IMR-90 (cell line): ENCODE measurements at regions not wholly inside any gene's neighbourhood (a gene's known extent, or its start where the extent isn't known, plus 50 kb on each side); places are given as distances from the start of the nearest gene placed in this dataset.

Experiments
- ATAC-seq: fragments of 200-7000 bp; cut with Tn5 transposase; 2 replicates; pipeline ENCODE4 v1.9.1; 2020; ENCODE audit warnings: low read depth, mild to moderate bottlenecking, moderate library complexity
- BruUV-seq: library from RNA; stranded (reverse); fragments of 400-500 nt; replicated peaks from 2 replicates; lab custom pipeline; 2021; lab: Mats Ljungman, UMichigan
- CTCF ChIA-PET: fragments of 300-600 bp; formaldehyde crosslinking; extraction: SDS; loops from one replicate; lab custom pipeline; 2021; ENCODE audit warnings: antibody characterized with exemption; lab: Yijun Ruan, JAX
- POLR2A ChIA-PET: fragments of 300-600 bp; sonication (Branson Sonifier 250); formaldehyde crosslinking; loops from one replicate; lab custom pipeline; 2022; ENCODE audit warnings: antibody characterized with exemption; ENCODE audit not compliant: unreplicated experiment; lab: Charles Lee
- DNase-seq: peaks from one replicate; pipeline ENCODE4 v3.0.0; 2013
- H2AFZ ChIP-seq: replicated peaks from 2 replicates; pipeline ENCODE3; 2013; ENCODE audit warnings: low read length, mild to moderate bottlenecking; ENCODE audit not compliant: poor library complexity
- H2AK5ac ChIP-seq: 2 replicates; pipeline ENCODE4 v1.6.1; 2013; ENCODE audit warnings: low read depth, low read length, inconsistent platforms
- H2AK9ac ChIP-seq: replicated peaks from 2 replicates; pipeline ENCODE3; 2013; ENCODE audit warnings: mild to moderate bottlenecking, low read depth, low read length, moderate library complexity; ENCODE audit not compliant: poor library complexity
- H2BK120ac ChIP-seq: 2 replicates; pipeline ENCODE4 v1.6.1; 2013; ENCODE audit warnings: low read depth, low read length, inconsistent platforms
- H2BK15ac ChIP-seq: 3 replicates; pipeline ENCODE4 v1.6.1; 2013; ENCODE audit warnings: low read depth, low read length, inconsistent platforms
- H2BK20ac ChIP-seq: 2 replicates; pipeline ENCODE4 v1.6.1; 2013; ENCODE audit warnings: low read depth, mild to moderate bottlenecking, inconsistent platforms, low read length, moderate library complexity
- H2BK5ac ChIP-seq: 2 replicates; pipeline ENCODE4 v1.6.1; 2013; ENCODE audit warnings: mild to moderate bottlenecking, low read depth, low read length, inconsistent platforms; ENCODE audit not compliant: poor library complexity, severe bottlenecking
- H3K14ac ChIP-seq: replicated peaks from 2 replicates; pipeline ENCODE4 v1.6.1; 2013; ENCODE audit warnings: low read depth, low read length, inconsistent platforms
- H3K18ac ChIP-seq: 2 replicates; pipeline ENCODE4 v1.6.1; 2013; ENCODE audit warnings: low read depth, low read length, control low read depth
- H3K23ac ChIP-seq: 2 replicates; pipeline ENCODE4 v1.6.1; 2013; ENCODE audit warnings: low read depth, low read length, inconsistent platforms
- H3K27ac ChIP-seq: 2 replicates; pipeline ENCODE4 v1.5.1; 2013; ENCODE audit warnings: mild to moderate bottlenecking, control low read depth, low read length; ENCODE audit not compliant: insufficient read depth
- H3K27me3 ChIP-seq: 2 replicates; pipeline ENCODE4 v1.6.1; 2013; ENCODE audit warnings: low read length; ENCODE audit not compliant: control insufficient read depth, insufficient read depth
- H3K36me3 ChIP-seq: 2 replicates; pipeline ENCODE4 v1.6.1; 2013; ENCODE audit warnings: low read length, mixed read lengths; ENCODE audit not compliant: control insufficient read depth, insufficient read depth
- H3K4ac ChIP-seq: 2 replicates; pipeline ENCODE4 v1.6.1; 2013; ENCODE audit warnings: low read depth, low read length, inconsistent platforms
- H3K4me1 ChIP-seq: 2 replicates; pipeline ENCODE4 v1.6.1; 2013; ENCODE audit warnings: low read length, mixed read lengths; ENCODE audit not compliant: control insufficient read depth, insufficient read depth
- H3K4me2 ChIP-seq: 2 replicates; pipeline ENCODE4 v1.6.1; 2013; ENCODE audit warnings: low read depth, mild to moderate bottlenecking, control low read depth, low read length, moderate library complexity
- H3K4me3 ChIP-seq: 2 replicates; pipeline ENCODE4 v1.5.1; 2013; ENCODE audit warnings: low read depth, mild to moderate bottlenecking, control low read depth, low read length, moderate library complexity; ENCODE audit not compliant: insufficient read depth
- H3K56ac ChIP-seq: 2 replicates; pipeline ENCODE4 v1.6.1; 2013; ENCODE audit warnings: low read length, inconsistent platforms; ENCODE audit not compliant: insufficient read depth; ENCODE audit errors: extremely low read depth
- H3K79me1 ChIP-seq, 2 experiments: 2 replicates each; pipeline ENCODE4 v1.6.1; 2013; ENCODE audit warnings: low read length in 2 of 2, inconsistent platforms in 1 of 2, low read depth in 1 of 2
- H3K9ac ChIP-seq: 2 replicates; pipeline ENCODE4 v1.6.1; 2013; ENCODE audit warnings: low read depth, low read length, control low read depth
- H3K9me1 ChIP-seq: 2 replicates; pipeline ENCODE4 v1.6.1; 2013; ENCODE audit warnings: low read length, inconsistent platforms; ENCODE audit not compliant: insufficient read depth
- H3K9me3 ChIP-seq: 2 replicates; pipeline ENCODE4 v1.6.1; 2013; ENCODE audit warnings: low read length; ENCODE audit not compliant: control insufficient read depth, insufficient read depth
- H4K20me1 ChIP-seq: 2 replicates; pipeline ENCODE4 v1.6.1; 2013; ENCODE audit warnings: low read length, inconsistent platforms; ENCODE audit not compliant: insufficient read depth
- H4K5ac ChIP-seq: 2 replicates; pipeline ENCODE4 v1.6.1; 2013; ENCODE audit warnings: mild to moderate bottlenecking, low read depth, low read length, control low read depth
- H4K8ac ChIP-seq, 2 experiments: 2 replicates each; pipeline ENCODE4 v1.6.1; 2013; ENCODE audit warnings: low read depth in 2 of 2, low read length in 2 of 2, control low read depth in 1 of 2, inconsistent platforms in 1 of 2
- H4K91ac ChIP-seq: 2 replicates; pipeline ENCODE4 v1.6.1; 2013; ENCODE audit warnings: low read depth, low read length, inconsistent platforms; ENCODE audit not compliant: insufficient read depth
- BHLHE40 ChIP-seq: fragments of 150-350 bp; IDR thresholded peaks from 2 replicates; pipeline ENCODE4 v1.6.1; 2016; ENCODE audit warnings: mild to moderate bottlenecking, low read depth, low read length
- CEBPB ChIP-seq: IDR thresholded peaks from 2 replicates; pipeline ENCODE4 v1.6.1; 2012; ENCODE audit warnings: low read depth, low read length, improper control_type of control experiment
- CHD1 ChIP-seq: IDR thresholded peaks from 2 replicates; pipeline ENCODE4 v1.6.1; 2012; ENCODE audit warnings: low read depth, low read length, improper control_type of control experiment
- FOS ChIP-seq: fragments of 150-350 bp; IDR thresholded peaks from 2 replicates; pipeline ENCODE4 v1.6.1; 2016; ENCODE audit warnings: low read depth, low read length
- MAZ ChIP-seq: IDR thresholded peaks from 2 replicates; pipeline ENCODE4 v1.6.1; 2012; ENCODE audit warnings: low read depth, mild to moderate bottlenecking, low read length, improper control_type of control experiment, moderate library complexity, borderline replicate concordance
- MXI1 ChIP-seq: IDR thresholded peaks from 2 replicates; pipeline ENCODE4 v1.6.1; 2012; ENCODE audit warnings: low read depth, mild to moderate bottlenecking, low read length, moderate library complexity, borderline replicate concordance
- NFE2L2 ChIP-seq: fragments of 150-350 bp; IDR thresholded peaks from 2 replicates; pipeline ENCODE4 v1.6.1; 2016; ENCODE audit warnings: low read depth, mild to moderate bottlenecking, low read length
- POLR2A ChIP-seq: IDR thresholded peaks from 2 replicates; pipeline ENCODE4 v1.6.1; 2012; ENCODE audit warnings: mild to moderate bottlenecking, low read depth, low read length
- RAD21 ChIP-seq: IDR thresholded peaks from 2 replicates; pipeline ENCODE4 v1.6.1; 2012; ENCODE audit warnings: low read length, improper control_type of control experiment
- RCOR1 ChIP-seq: IDR thresholded peaks from 2 replicates; pipeline ENCODE4 v1.6.1; 2012; ENCODE audit warnings: mild to moderate bottlenecking, low read length, improper control_type of control experiment; ENCODE audit not compliant: insufficient replicate concordance
- RFX5 ChIP-seq: IDR thresholded peaks from 2 replicates; pipeline ENCODE4 v1.8.0; 2012; ENCODE audit warnings: low read depth, mild to moderate bottlenecking, low read length, moderate library complexity
- SMC3 ChIP-seq: fragments of 150-350 bp; IDR thresholded peaks from 2 replicates; pipeline ENCODE4 v1.6.1; 2016; ENCODE audit warnings: low read depth, mild to moderate bottlenecking, antibody characterized with exemption, low read length, moderate library complexity
- WGBS, 2 experiments: methylation state at CpG; one replicate each; pipeline versions ENCODE4 v1.1.5 to v1.1.7; 2013; ENCODE audit warnings: missing lambda C conversion rate in 2 of 2; ENCODE audit not compliant: insufficient read length in 1 of 2; ENCODE audit errors: extremely low coverage in 2 of 2; 5-methylcytosine and 5-hydroxymethylcytosine counted together
- dilution Hi-C: fragments of 300-500 bp; cut with HindIII; formaldehyde crosslinking; loops from one replicate; pipeline ENCODE4 v1.14.3; 2018; ENCODE audit warnings: low sequenced_read_pairs; ENCODE audit not compliant: unreplicated experiment
- in situ Hi-C: fragments of 300-500 bp; cut with MboI; formaldehyde crosslinking; loops from 3 replicates; pipeline ENCODE4 v1.14.3; 2019; ENCODE audit warnings: low sequenced_read_pairs, inconsistent platforms, mixed read lengths
- intact Hi-C: fragments of 100-400 bp; cut with micrococcal nuclease; formaldehyde crosslinking; loops from 2 replicates; pipeline ENCODE4 v1.10.0; 2022
- TF ChIP-seq, protein P1 (sequence below): conservative IDR thresholded peaks from 2 replicates; pipeline ENCODE4 v1.5.1; 2012; ENCODE audit warnings: mild to moderate bottlenecking, low read depth, low read length, improper control_type of control experiment
- TF ChIP-seq, protein P2 (sequence below): fragments of 150-350 bp; IDR thresholded peaks from 2 replicates; pipeline ENCODE4 v1.6.1; 2017; ENCODE audit warnings: mild to moderate bottlenecking, antibody characterized with exemption, low read length, low read depth

DNA sequence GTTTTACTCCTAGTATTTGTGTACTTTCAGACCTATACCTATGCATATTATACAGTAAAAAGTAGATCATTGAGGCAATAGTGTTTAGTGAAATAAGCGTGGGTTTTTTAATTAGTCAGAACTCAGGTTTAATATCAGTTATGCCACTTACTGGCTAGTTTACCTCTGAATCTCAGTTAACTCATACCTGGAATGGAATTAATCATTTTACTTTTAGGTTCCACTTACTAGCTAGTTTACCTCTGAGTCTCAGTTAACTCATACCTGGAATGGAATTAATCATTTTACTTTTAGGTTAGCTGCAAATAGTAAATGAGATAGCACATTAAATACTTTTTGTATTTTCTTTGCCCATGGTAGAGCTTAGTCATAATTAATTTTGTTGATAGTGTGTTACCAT, 475.7 kb downstream of the CCER1 start:
- Histone ChIP-seq H3K14ac (no peak overlapping the region), H3K4ac (no peak overlapping the region), H2AK9ac (no peak overlapping the region), H3K9me3 (no peaks in the 10 kb centered on the region), H4K5ac (no peak overlapping the region), H3K23ac (no peak overlapping the region), H3K4me2 (no peak overlapping the region), H2BK20ac (no peak overlapping the region), H4K91ac (no peak overlapping the region), H3K18ac (no peak overlapping the region), H3K36me3 (no peaks in the 10 kb centered on the region), H2BK5ac (no peak overlapping the region), H3K4me3 (no peak overlapping the region), H3K27me3 (no peaks in the 10 kb centered on the region), H3K9ac (no peak overlapping the region), H4K8ac (no peak overlapping the region), H3K4me1 (no peaks in the 10 kb centered on the region), H2AFZ (no peak overlapping the region), H2AK5ac (no peak overlapping the region), H3K9me1 (no peaks in the 10 kb centered on the region), H2BK120ac (no peak overlapping the region), H3K79me1 (no peaks in the 10 kb centered on the region), H3K56ac (no peak overlapping the region), H3K27ac (no peak overlapping the region), H4K20me1 (no peaks in the 10 kb centered on the region), H2BK15ac (no peak overlapping the region)
- no TSS peak for BruUV-seq
- no CpG with 5 or more reads among the region's 1 CpG for WGBS, 2 experiments
- intact Hi-C loops: no loop called here
- CTCF ChIA-PET: no interaction called here
- in situ Hi-C loops: no loop called here
- TF ChIP-seq RFX5 (no peak), RAD21 (no peak), CHD1 (no peak), MAZ (no peak), MXI1 (no peak), BHLHE40 (no peak), NFE2L2 (no peak), POLR2A (no peak), RCOR1 (no peak), SMC3 (no peak), CEBPB (no peak), FOS (no peak)
- TF ChIP-seq, protein P1, sequence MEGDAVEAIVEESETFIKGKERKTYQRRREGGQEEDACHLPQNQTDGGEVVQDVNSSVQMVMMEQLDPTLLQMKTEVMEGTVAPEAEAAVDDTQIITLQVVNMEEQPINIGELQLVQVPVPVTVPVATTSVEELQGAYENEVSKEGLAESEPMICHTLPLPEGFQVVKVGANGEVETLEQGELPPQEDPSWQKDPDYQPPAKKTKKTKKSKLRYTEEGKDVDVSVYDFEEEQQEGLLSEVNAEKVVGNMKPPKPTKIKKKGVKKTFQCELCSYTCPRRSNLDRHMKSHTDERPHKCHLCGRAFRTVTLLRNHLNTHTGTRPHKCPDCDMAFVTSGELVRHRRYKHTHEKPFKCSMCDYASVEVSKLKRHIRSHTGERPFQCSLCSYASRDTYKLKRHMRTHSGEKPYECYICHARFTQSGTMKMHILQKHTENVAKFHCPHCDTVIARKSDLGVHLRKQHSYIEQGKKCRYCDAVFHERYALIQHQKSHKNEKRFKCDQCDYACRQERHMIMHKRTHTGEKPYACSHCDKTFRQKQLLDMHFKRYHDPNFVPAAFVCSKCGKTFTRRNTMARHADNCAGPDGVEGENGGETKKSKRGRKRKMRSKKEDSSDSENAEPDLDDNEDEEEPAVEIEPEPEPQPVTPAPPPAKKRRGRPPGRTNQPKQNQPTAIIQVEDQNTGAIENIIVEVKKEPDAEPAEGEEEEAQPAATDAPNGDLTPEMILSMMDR: no peak
- TF ChIP-seq, protein P2, sequence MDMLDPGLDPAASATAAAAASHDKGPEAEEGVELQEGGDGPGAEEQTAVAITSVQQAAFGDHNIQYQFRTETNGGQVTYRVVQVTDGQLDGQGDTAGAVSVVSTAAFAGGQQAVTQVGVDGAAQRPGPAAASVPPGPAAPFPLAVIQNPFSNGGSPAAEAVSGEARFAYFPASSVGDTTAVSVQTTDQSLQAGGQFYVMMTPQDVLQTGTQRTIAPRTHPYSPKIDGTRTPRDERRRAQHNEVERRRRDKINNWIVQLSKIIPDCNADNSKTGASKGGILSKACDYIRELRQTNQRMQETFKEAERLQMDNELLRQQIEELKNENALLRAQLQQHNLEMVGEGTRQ: no peak
- no peak for ATAC-seq
- dilution Hi-C loops: no loop called here
- no peak for DNase-seq
- POLR2A ChIA-PET: no interaction called here
